GM19468 (cell line): ENCODE measurements at regions not wholly inside any gene's neighbourhood (a gene's known extent, or its start where the extent isn't known, plus 50 kb on each side); places are given as distances from the start of the nearest gene placed in this dataset.

Experiments used
- ATAC-seq: cut with Tn5 transposase; IDR thresholded peaks from one replicate; pipeline ENCODE4 v1.9.1; 2021; ENCODE audit warnings: mild to moderate bottlenecking, moderate library complexity, moderate number of reproducible peaks; ENCODE audit not compliant: unreplicated experiment; ENCODE audit errors: extremely low read depth

GRCh38 chr17:77644181-77645071, 314.1 kb upstream of the TNRC6C start:
- ATAC-seq, result no peak

GRCh38 chr17:77645072-77646045, 313.1 kb upstream of the TNRC6C start:
- ATAC-seq, result no peak

- ATAC-seq, result no peak
Measured at GRCh38 chr17:77646046-77646430, 312.5 kb upstream of the TNRC6C start.

GRCh38 chr17:77647531-77647930, 311.0 kb upstream of the TNRC6C start:
- ATAC-seq, result no peak

GRCh38 chr17:77649717-77650211, 308.7 kb upstream of the TNRC6C start:
- ATAC-seq, result no peak

- ATAC-seq, result no peak
Measured at GRCh38 chr17:77651988-77652387, 306.5 kb upstream of the TNRC6C start.

GRCh38 chr17:77654296-77654695, 304.2 kb upstream of the TNRC6C start:
- no peak for ATAC-seq

- no peak for ATAC-seq
Measured at GRCh38 chr17:77654850-77655249, 303.7 kb upstream of the TNRC6C start.

GRCh38 chr17:77656054-77656453, 302.4 kb upstream of the TNRC6C start:
- no peak for ATAC-seq

GRCh38 chr17:77657839-77658238, 300.7 kb upstream of the TNRC6C start:
- no peak for ATAC-seq

GRCh38 chr17:77660524-77660923, 298.0 kb upstream of the TNRC6C start:
- ATAC-seq, result no peak

- ATAC-seq, result no peak
Measured at GRCh38 chr17:77662833-77663232, 295.7 kb upstream of the TNRC6C start.

GRCh38 chr17:77664097-77664729, 294.3 kb upstream of the TNRC6C start:
- no peak for ATAC-seq

- no peak for ATAC-seq
Measured at GRCh38 chr17:77665833-77666232, 292.7 kb upstream of the TNRC6C start.

- no peak for ATAC-seq
Measured at GRCh38 chr17:77666462-77666861, 292.0 kb upstream of the TNRC6C start.

- ATAC-seq, result no peak
Measured at GRCh38 chr17:77666881-77667395, 291.6 kb upstream of the TNRC6C start.

- no peak for ATAC-seq
Measured at GRCh38 chr17:77667478-77667877, 291.0 kb upstream of the TNRC6C start.

- ATAC-seq, result no peak
Measured at GRCh38 chr17:77668518-77668917, 290.0 kb upstream of the TNRC6C start.

- ATAC-seq, result no peak
Measured at GRCh38 chr17:77670173-77670572, 288.3 kb upstream of the TNRC6C start.

- ATAC-seq, result no peak
Measured at GRCh38 chr17:77674358-77674757, 284.1 kb upstream of the TNRC6C start.
